SK-N-SH treated with all-trans-retinoic acid at 6 μM for 48 hours (cell line): ENCODE measurements at regions not wholly inside any gene's neighbourhood (a gene's known extent, or its start where the extent isn't known, plus 50 kb on each side); places are given as distances from the start of the nearest gene placed in this dataset.

Experiments used
- ATAC-seq: fragments of 200-7000 bp; cut with Tn5 transposase; 3 replicates; pipeline ENCODE4 v1.9.1; 2020; ENCODE audit warnings: mild to moderate bottlenecking, moderate library complexity
- BACH2 ChIP-seq: fragments of 250-450 bp; sonication (Bioruptor Pico); IDR thresholded peaks from 2 replicates; pipeline ENCODE4 v1.9.0; 2021; ENCODE audit warnings: mild to moderate bottlenecking, borderline replicate concordance
- CSDC2 ChIP-seq: fragments of 250-450 bp; sonication (Bioruptor Pico); IDR thresholded peaks from 2 replicates; pipeline ENCODE4 v1.5.0; 2020; ENCODE audit warnings: mild to moderate bottlenecking, moderate library complexity
- ESRRG ChIP-seq: fragments of 250-450 bp; sonication (Bioruptor Pico); IDR thresholded peaks from 2 replicates; pipeline ENCODE4 v1.6.1; 2021; ENCODE audit warnings: mild to moderate bottlenecking
- GLIS3 ChIP-seq: fragments of 250-450 bp; sonication (Bioruptor Pico); IDR thresholded peaks from 2 replicates; pipeline ENCODE4 v1.5.0; 2020; ENCODE audit warnings: mild to moderate bottlenecking, moderate library complexity
- ISL1 ChIP-seq: fragments of 250-450 bp; sonication (Bioruptor Pico); IDR thresholded peaks from 2 replicates; pipeline ENCODE4 v2.1.2; 2022; ENCODE audit warnings: mild to moderate bottlenecking, moderate library complexity
- PPARA ChIP-seq: fragments of 250-450 bp; sonication (Bioruptor Pico); IDR thresholded peaks from 2 replicates; pipeline ENCODE4 v1.5.0; 2020; ENCODE audit warnings: mild to moderate bottlenecking, borderline replicate concordance
- RARB ChIP-seq: fragments of 250-450 bp; sonication (Bioruptor Pico); IDR thresholded peaks from 2 replicates; pipeline ENCODE4 v1.8.0; 2021; ENCODE audit warnings: mild to moderate bottlenecking, moderate library complexity
- SNAI2 ChIP-seq: fragments of 250-450 bp; sonication (Bioruptor Pico); IDR thresholded peaks from 2 replicates; pipeline ENCODE4 v1.5.0; 2020; ENCODE audit warnings: mild to moderate bottlenecking, moderate library complexity
- TCF4 ChIP-seq: fragments of 250-450 bp; sonication (Bioruptor Pico); IDR thresholded peaks from 2 replicates; pipeline ENCODE4 v1.8.0; 2021; ENCODE audit warnings: mild to moderate bottlenecking, moderate library complexity, borderline replicate concordance
- TOX ChIP-seq: fragments of 250-450 bp; sonication (Bioruptor Pico); IDR thresholded peaks from 2 replicates; pipeline ENCODE4 v1.8.0; 2021; ENCODE audit warnings: mild to moderate bottlenecking, moderate library complexity, borderline replicate concordance
- ZC3H10 ChIP-seq: fragments of 250-450 bp; sonication (Bioruptor Pico); IDR thresholded peaks from 2 replicates; pipeline ENCODE4 v1.5.1; 2021; ENCODE audit warnings: mild to moderate bottlenecking, moderate library complexity
- ZFP3 ChIP-seq: fragments of 250-450 bp; sonication (Bioruptor Pico); IDR thresholded peaks from 2 replicates; pipeline ENCODE4 v1.5.0; 2020; ENCODE audit warnings: mild to moderate bottlenecking, moderate library complexity
- ZFP30 ChIP-seq: fragments of 450-650 bp; formaldehyde crosslinking; IDR thresholded peaks from 2 replicates; pipeline ENCODE4 v1.5.0; 2022; ENCODE audit warnings: mild to moderate bottlenecking, moderate library complexity
- ZNF565 ChIP-seq: fragments of 450-650 bp; formaldehyde crosslinking; conservative IDR thresholded peaks from 2 replicates; pipeline ENCODE4 v1.5.0; 2020; ENCODE audit warnings: low read depth, mild to moderate bottlenecking, moderate library complexity
- ZNF70 ChIP-seq: fragments of 450-650 bp; formaldehyde crosslinking; IDR thresholded peaks from 2 replicates; pipeline ENCODE4 v1.5.0; 2020; ENCODE audit warnings: mild to moderate bottlenecking, moderate library complexity
- ZNF8 ChIP-seq: fragments of 450-650 bp; formaldehyde crosslinking; IDR thresholded peaks from 2 replicates; pipeline ENCODE4 v1.5.0; 2020; ENCODE audit warnings: mild to moderate bottlenecking, moderate library complexity
- TF ChIP-seq, protein P1 (sequence below): fragments of 250-450 bp; sonication (Bioruptor Pico); IDR thresholded peaks from 2 replicates; pipeline ENCODE4 v1.8.0; 2020; ENCODE audit warnings: mild to moderate bottlenecking, moderate library complexity, borderline replicate concordance
- TF ChIP-seq, protein P2 (sequence below): fragments of 250-450 bp; sonication (Bioruptor Pico); IDR thresholded peaks from 2 replicates; pipeline ENCODE4 v1.5.1; 2021; ENCODE audit warnings: mild to moderate bottlenecking, moderate library complexity
- TF ChIP-seq, protein P3 (sequence below): fragments of 250-450 bp; sonication (Bioruptor Pico); IDR thresholded peaks from 2 replicates; pipeline ENCODE4 v1.8.0; 2021; ENCODE audit warnings: low read depth, mild to moderate bottlenecking, moderate library complexity, borderline replicate concordance
- TF ChIP-seq, protein P4 (sequence below): fragments of 250-450 bp; sonication (Bioruptor Pico); IDR thresholded peaks from 2 replicates; pipeline ENCODE4 v1.5.0; 2020; ENCODE audit warnings: mild to moderate bottlenecking, moderate library complexity
- TF ChIP-seq, protein P5 (sequence below): fragments of 250-450 bp; sonication (Bioruptor Pico); IDR thresholded peaks from 2 replicates; pipeline ENCODE4 v1.5.1; 2020; ENCODE audit warnings: low read depth, mild to moderate bottlenecking, moderate library complexity

DNA sequence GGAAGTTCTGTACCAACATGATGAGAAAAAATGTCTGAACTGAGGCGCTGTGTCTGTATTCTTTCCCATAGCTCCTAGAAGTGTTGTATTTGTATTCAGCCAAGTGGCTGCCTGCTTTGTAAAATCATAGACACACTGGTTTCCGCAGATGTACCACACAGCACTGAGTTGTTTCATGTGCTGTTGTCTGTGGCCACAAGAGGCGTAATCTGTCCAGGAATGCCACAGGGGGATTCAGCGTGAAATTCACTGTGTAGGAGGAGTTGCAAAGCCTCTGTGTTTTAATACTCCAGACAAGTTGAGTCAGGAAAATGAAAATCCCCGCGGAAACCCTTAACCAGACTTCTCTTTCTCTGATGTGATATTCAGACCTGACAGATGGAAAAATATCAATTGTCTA lies 462.2 kb downstream of the NSUN3 start (continued):
- TF ChIP-seq, protein P1, sequence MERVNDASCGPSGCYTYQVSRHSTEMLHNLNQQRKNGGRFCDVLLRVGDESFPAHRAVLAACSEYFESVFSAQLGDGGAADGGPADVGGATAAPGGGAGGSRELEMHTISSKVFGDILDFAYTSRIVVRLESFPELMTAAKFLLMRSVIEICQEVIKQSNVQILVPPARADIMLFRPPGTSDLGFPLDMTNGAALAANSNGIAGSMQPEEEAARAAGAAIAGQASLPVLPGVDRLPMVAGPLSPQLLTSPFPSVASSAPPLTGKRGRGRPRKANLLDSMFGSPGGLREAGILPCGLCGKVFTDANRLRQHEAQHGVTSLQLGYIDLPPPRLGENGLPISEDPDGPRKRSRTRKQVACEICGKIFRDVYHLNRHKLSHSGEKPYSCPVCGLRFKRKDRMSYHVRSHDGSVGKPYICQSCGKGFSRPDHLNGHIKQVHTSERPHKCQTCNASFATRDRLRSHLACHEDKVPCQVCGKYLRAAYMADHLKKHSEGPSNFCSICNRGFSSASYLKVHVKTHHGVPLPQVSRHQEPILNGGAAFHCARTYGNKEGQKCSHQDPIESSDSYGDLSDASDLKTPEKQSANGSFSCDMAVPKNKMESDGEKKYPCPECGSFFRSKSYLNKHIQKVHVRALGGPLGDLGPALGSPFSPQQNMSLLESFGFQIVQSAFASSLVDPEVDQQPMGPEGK (CRISPR knock-in tag) = no peak
- TF ChIP-seq RARB (CRISPR knock-in tag) = no peak
- TF ChIP-seq SNAI2 (CRISPR knock-in tag) = no peak

DNA sequence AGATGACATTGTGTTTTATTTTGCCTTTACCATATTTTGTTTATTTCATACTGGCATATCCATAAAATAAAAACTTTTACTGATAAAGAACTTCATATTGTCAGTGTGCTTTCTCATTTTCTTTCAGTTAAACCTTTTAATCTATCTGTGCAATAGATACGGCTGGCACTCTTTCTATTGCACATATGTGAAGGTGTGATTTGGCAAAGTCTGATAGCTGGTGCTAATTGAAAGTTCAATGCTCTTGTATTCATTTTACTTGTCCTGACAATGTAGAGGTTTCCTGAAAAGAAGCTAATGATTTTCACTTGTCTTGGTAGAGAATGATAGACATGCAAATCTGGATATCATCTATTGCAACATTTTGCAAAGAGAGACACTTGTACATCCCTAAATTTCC lies 467.0 kb downstream of the NSUN3 start:
- no peak for ATAC-seq
- no peak for TF ChIP-seq TCF4 (CRISPR knock-in tag)
- TF ChIP-seq, protein P2, sequence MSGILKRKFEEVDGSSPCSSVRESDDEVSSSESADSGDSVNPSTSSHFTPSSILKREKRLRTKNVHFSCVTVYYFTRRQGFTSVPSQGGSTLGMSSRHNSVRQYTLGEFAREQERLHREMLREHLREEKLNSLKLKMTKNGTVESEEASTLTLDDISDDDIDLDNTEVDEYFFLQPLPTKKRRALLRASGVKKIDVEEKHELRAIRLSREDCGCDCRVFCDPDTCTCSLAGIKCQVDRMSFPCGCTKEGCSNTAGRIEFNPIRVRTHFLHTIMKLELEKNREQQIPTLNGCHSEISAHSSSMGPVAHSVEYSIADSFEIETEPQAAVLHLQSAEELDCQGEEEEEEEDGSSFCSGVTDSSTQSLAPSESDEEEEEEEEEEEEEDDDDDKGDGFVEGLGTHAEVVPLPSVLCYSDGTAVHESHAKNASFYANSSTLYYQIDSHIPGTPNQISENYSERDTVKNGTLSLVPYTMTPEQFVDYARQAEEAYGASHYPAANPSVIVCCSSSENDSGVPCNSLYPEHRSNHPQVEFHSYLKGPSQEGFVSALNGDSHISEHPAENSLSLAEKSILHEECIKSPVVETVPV = no peak
- TF ChIP-seq ZNF8 (CRISPR knock-in tag) = no peak
- TF ChIP-seq ZNF70 (CRISPR knock-in tag) = no peak
- TF ChIP-seq RARB (CRISPR knock-in tag) = no peak
- TF ChIP-seq ISL1 = no peak
- TF ChIP-seq, protein P3, sequence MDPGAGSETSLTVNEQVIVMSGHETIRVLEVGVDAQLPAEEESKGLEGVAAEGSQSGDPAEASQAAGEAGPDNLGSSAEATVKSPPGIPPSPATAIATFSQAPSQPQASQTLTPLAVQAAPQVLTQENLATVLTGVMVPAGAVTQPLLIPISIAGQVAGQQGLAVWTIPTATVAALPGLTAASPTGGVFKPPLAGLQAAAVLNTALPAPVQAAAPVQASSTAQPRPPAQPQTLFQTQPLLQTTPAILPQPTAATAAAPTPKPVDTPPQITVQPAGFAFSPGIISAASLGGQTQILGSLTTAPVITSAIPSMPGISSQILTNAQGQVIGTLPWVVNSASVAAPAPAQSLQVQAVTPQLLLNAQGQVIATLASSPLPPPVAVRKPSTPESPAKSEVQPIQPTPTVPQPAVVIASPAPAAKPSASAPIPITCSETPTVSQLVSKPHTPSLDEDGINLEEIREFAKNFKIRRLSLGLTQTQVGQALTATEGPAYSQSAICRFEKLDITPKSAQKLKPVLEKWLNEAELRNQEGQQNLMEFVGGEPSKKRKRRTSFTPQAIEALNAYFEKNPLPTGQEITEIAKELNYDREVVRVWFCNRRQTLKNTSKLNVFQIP (CRISPR knock-in tag) = no peak
- TF ChIP-seq ZNF565 (CRISPR knock-in tag) = no peak
- TF ChIP-seq ESRRG (CRISPR knock-in tag) = no peak
- TF ChIP-seq GLIS3 = no peak
- no peak for TF ChIP-seq TOX (CRISPR knock-in tag)
- TF ChIP-seq ZC3H10 (CRISPR knock-in tag) = no peak
- TF ChIP-seq, protein P4, sequence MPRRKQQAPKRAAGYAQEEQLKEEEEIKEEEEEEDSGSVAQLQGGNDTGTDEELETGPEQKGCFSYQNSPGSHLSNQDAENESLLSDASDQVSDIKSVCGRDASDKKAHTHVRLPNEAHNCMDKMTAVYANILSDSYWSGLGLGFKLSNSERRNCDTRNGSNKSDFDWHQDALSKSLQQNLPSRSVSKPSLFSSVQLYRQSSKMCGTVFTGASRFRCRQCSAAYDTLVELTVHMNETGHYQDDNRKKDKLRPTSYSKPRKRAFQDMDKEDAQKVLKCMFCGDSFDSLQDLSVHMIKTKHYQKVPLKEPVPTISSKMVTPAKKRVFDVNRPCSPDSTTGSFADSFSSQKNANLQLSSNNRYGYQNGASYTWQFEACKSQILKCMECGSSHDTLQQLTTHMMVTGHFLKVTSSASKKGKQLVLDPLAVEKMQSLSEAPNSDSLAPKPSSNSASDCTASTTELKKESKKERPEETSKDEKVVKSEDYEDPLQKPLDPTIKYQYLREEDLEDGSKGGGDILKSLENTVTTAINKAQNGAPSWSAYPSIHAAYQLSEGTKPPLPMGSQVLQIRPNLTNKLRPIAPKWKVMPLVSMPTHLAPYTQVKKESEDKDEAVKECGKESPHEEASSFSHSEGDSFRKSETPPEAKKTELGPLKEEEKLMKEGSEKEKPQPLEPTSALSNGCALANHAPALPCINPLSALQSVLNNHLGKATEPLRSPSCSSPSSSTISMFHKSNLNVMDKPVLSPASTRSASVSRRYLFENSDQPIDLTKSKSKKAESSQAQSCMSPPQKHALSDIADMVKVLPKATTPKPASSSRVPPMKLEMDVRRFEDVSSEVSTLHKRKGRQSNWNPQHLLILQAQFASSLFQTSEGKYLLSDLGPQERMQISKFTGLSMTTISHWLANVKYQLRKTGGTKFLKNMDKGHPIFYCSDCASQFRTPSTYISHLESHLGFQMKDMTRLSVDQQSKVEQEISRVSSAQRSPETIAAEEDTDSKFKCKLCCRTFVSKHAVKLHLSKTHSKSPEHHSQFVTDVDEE = no peak
- TF ChIP-seq, protein P5, sequence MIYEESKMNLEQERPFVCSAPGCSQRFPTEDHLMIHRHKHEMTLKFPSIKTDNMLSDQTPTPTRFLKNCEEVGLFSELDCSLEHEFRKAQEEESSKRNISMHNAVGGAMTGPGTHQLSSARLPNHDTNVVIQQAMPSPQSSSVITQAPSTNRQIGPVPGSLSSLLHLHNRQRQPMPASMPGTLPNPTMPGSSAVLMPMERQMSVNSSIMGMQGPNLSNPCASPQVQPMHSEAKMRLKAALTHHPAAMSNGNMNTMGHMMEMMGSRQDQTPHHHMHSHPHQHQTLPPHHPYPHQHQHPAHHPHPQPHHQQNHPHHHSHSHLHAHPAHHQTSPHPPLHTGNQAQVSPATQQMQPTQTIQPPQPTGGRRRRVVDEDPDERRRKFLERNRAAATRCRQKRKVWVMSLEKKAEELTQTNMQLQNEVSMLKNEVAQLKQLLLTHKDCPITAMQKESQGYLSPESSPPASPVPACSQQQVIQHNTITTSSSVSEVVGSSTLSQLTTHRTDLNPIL (CRISPR knock-in tag) = no peak
- no peak for TF ChIP-seq ZFP30 (CRISPR knock-in tag)
- no peak for TF ChIP-seq BACH2 (CRISPR knock-in tag)
- TF ChIP-seq PPARA (CRISPR knock-in tag) = no peak

DNA sequence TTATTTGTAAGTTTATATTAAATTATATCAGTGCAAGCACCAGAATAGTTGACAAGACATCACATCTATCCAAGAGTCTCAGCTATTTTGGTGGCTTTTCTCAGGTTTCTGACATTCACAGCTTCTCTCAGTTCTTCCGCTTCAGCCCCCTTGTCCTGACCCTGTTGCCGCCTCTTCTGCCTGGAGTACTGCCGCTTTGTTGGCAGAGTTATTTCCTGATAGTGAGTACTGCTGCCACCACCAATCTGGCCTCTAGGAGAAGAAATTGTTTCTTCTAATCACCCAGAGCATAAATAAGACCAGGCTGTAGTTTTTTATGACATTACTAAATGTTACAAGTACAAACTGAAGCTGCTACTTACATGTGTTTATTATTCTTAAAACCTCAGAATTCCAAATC lies 470.1 kb downstream of the NSUN3 start:
- no peak for ATAC-seq
- no peak for TF ChIP-seq TCF4 (CRISPR knock-in tag)
- TF ChIP-seq ZNF565 (CRISPR knock-in tag) = no peak
- TF ChIP-seq CSDC2 (CRISPR knock-in tag) = no peak
- no peak for TF ChIP-seq PPARA (CRISPR knock-in tag)
- TF ChIP-seq, all 23 proteins: peak for 0

DNA sequence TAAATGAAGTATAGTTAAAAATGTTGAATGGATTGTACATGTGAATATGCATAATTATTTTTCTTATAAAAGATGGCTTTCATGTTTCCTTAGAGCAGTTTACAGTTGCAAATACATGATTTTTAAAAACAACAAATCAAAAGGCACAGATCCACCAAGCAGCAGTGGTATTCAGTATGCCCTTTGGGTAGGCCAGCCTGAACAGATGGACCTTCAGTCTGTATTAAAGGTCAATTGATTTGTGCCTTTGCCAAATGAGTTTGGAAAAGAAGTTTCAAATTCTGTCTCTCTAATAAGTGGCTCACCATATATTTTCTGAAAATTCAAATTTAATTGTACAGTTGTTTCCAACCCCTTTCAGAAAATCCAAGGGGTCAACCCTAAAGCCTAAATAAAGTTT lies 477.1 kb downstream of the NSUN3 start:
- no peak for ATAC-seq
- TF ChIP-seq PPARA (CRISPR knock-in tag) = no peak
- TF ChIP-seq ZFP3 (CRISPR knock-in tag) = no peak
- no peak for TF ChIP-seq RARB (CRISPR knock-in tag)
- no peak for TF ChIP-seq TOX (CRISPR knock-in tag)
- no peak for TF ChIP-seq ZNF70 (CRISPR knock-in tag)
